ENCODE measurements at regions not wholly inside any gene's neighbourhood (a gene's known extent, or its start where the extent isn't known, plus 50 kb on each side); places are given as distances from the start of the nearest gene placed in this dataset.
"Not testable (repeated sequence)": the region's sequence is repeated elsewhere in the genome, so short reads cannot be mapped to it uniquely, and the experiment has no call there.

GRCh38 chrX:148265829-148266228 is 234.6 kb upstream of the AFF2 start:
- no peak for DNase-seq (ENCODE audit: low spot score)

- DNase-seq (ENCODE audit: low spot score), result no peak
Observed at GRCh38 chrX:148268673-148269072, 231.7 kb upstream of the AFF2 start.

GRCh38 chrX:148269513-148269912 is 230.9 kb upstream of the AFF2 start:
- DNase-seq (ENCODE audit: low spot score), result no peak

GRCh38 chrX:148270499-148270898 is 229.9 kb upstream of the AFF2 start:
- no peak for DNase-seq (ENCODE audit: low spot score)

GRCh38 chrX:148271263-148271662 is 229.2 kb upstream of the AFF2 start:
- DNase-seq (ENCODE audit: low spot score), result no peak

- DNase-seq (ENCODE audit: low spot score), result no peak
Observed at GRCh38 chrX:148281920-148282319, 218.5 kb upstream of the AFF2 start.

GRCh38 chrX:148282504-148282903 is 217.9 kb upstream of the AFF2 start:
- DNase-seq (ENCODE audit: low spot score), result no peak

- DNase-seq (ENCODE audit: low spot score), result no peak
Observed at GRCh38 chrX:148284056-148284455, 216.4 kb upstream of the AFF2 start.

- DNase-seq (ENCODE audit: low spot score), result no peak
Observed at GRCh38 chrX:148284821-148285220, 215.6 kb upstream of the AFF2 start.

- DNase-seq (ENCODE audit: low spot score), result no peak
Observed at GRCh38 chrX:148288451-148288850, 212.0 kb upstream of the AFF2 start.

GRCh38 chrX:148290041-148290440 is 210.4 kb upstream of the AFF2 start:
- DNase-seq (ENCODE audit: low spot score), result no peak

GRCh38 chrX:148290931-148291330 is 209.5 kb upstream of the AFF2 start:
- DNase-seq (ENCODE audit: low spot score), result no peak

- no peak for DNase-seq (ENCODE audit: low spot score)
Observed at GRCh38 chrX:148298737-148299136, 201.7 kb upstream of the AFF2 start.

GRCh38 chrX:148305214-148305613 is 195.2 kb upstream of the AFF2 start:
- DNase-seq (ENCODE audit: low spot score), result not testable (repeated sequence)

GRCh38 chrX:148309413-148309812 is 191.0 kb upstream of the AFF2 start:
- no peak for DNase-seq (ENCODE audit: low spot score)

GRCh38 chrX:148310426-148311165 is 189.8 kb upstream of the AFF2 start:
- no peak for DNase-seq (ENCODE audit: low spot score)

GRCh38 chrX:148311544-148311943 is 188.9 kb upstream of the AFF2 start:
- no peak for DNase-seq (ENCODE audit: low spot score)

- no peak for DNase-seq (ENCODE audit: low spot score)
Observed at GRCh38 chrX:148314876-148315275, 185.5 kb upstream of the AFF2 start.

- DNase-seq (ENCODE audit: low spot score), result no peak
Observed at GRCh38 chrX:148316446-148316845, 184.0 kb upstream of the AFF2 start.

GRCh38 chrX:148322906-148323305 is 177.5 kb upstream of the AFF2 start:
- DNase-seq (ENCODE audit: low spot score), result no peak

- DNase-seq (ENCODE audit: low spot score), result no peak
Observed at GRCh38 chrX:148333989-148334388, 166.4 kb upstream of the AFF2 start.

- no peak for DNase-seq (ENCODE audit: low spot score)
Observed at GRCh38 chrX:148337873-148338272, 162.5 kb upstream of the AFF2 start.

GRCh38 chrX:148354916-148355315 is 145.5 kb upstream of the AFF2 start:
- DNase-seq (ENCODE audit: low spot score), result no peak

- DNase-seq (ENCODE audit: low spot score), result no peak
Observed at GRCh38 chrX:148361641-148362040, 138.8 kb upstream of the AFF2 start.

Data from HT-29 (cell line).